H1 (cell line): ENCODE measurements at regions not wholly inside any gene's neighbourhood (a gene's known extent, or its start where the extent isn't known, plus 50 kb on each side); places are given as distances from the start of the nearest gene placed in this dataset.

ENCODE experiments used
- CTCF ChIA-PET: fragments of 300-600 bp; sonication (Branson Sonifier 250); formaldehyde crosslinking; loops from one replicate; lab custom pipeline; 2021; ENCODE audit not compliant: partially characterized antibody; lab: Charles Lee
- POLR2A ChIA-PET: fragments of 300-600 bp; sonication (Branson Sonifier 250); formaldehyde crosslinking; loops from one replicate; lab custom pipeline; 2021; ENCODE audit warnings: inconsistent platforms; ENCODE audit not compliant: partially characterized antibody; lab: Charles Lee
- DNase-seq, 2 experiments: peaks; one replicate each; pipeline versions ENCODE4 v3.0.0 to v3.0.0-alpha.2; 2010 to 2022; ENCODE audit warnings: low spot score in 2 of 2, low read depth in 1 of 2, mixed read lengths in 1 of 2
- FAIRE-seq: peaks from 2 replicates; lab custom pipeline; 2011; peaks lifted over from hg19 to GRCh38; lab: Jason Lieb, UNC
- H2AFZ ChIP-seq: 2 replicates; pipeline ENCODE4 v1.8.1; 2012; ENCODE audit warnings: low read length, inconsistent platforms
- H2AK5ac ChIP-seq: 2 replicates; pipeline ENCODE4 v1.6.1; 2013; ENCODE audit warnings: low read depth, low read length
- H2BK120ac ChIP-seq: replicated peaks from 2 replicates; pipeline ENCODE3; 2013; ENCODE audit warnings: low read depth, low read length, inconsistent platforms
- H2BK12ac ChIP-seq: 2 replicates; pipeline ENCODE4 v1.6.1; 2013; ENCODE audit warnings: low read depth, low read length
- H2BK15ac ChIP-seq: 2 replicates; pipeline ENCODE4 v1.6.1; 2013; ENCODE audit warnings: low read length
- H2BK20ac ChIP-seq: 2 replicates; pipeline ENCODE4 v1.6.1; 2013; ENCODE audit warnings: low read length
- H2BK5ac ChIP-seq: 2 replicates; pipeline ENCODE4 v1.6.1; 2013; ENCODE audit warnings: low read depth, low read length
- H3K14ac ChIP-seq: 2 replicates; pipeline ENCODE4 v1.6.1; 2013; ENCODE audit warnings: inconsistent platforms; ENCODE audit not compliant: insufficient read length
- H3K18ac ChIP-seq: 2 replicates; pipeline ENCODE4 v1.6.1; 2013; ENCODE audit warnings: low read length; ENCODE audit errors: extremely low read depth
- H3K23ac ChIP-seq: 2 replicates; pipeline ENCODE4 v1.6.1; 2013; ENCODE audit warnings: inconsistent platforms; ENCODE audit not compliant: insufficient read length
- H3K23me2 ChIP-seq: 2 replicates; pipeline ENCODE4 v1.6.1; 2013; ENCODE audit warnings: low read depth, low read length
- H3K27ac ChIP-seq: 2 replicates; pipeline ENCODE4 v1.6.1; 2011; ENCODE audit warnings: low read depth, low read length, inconsistent platforms
- H3K27me3 ChIP-seq, 4 experiments: replicated peaks in 1 of 4; 1 replicate in 1 of 4; 2 replicates in 3 of 4; pipeline versions ENCODE4 v1.6.1 to v1.8.1; 2011 to 2013; ENCODE audit warnings: low read length in 3 of 4, mild to moderate bottlenecking in 3 of 4, inconsistent platforms in 2 of 4, mixed read lengths in 2 of 4, moderate library complexity in 1 of 4; ENCODE audit not compliant: control insufficient read depth in 3 of 4, insufficient read depth in 3 of 4; ENCODE audit errors: extremely low read depth in 1 of 4
- H3K36me3 ChIP-seq, 4 experiments: 2 replicates each; pipeline versions ENCODE4 v1.6.1 to v1.8.1; 2011 to 2013; ENCODE audit warnings: mild to moderate bottlenecking in 4 of 4, low read length in 3 of 4, moderate library complexity in 2 of 4, control low read depth in 1 of 4, inconsistent platforms in 1 of 4; ENCODE audit not compliant: insufficient read depth in 4 of 4, control insufficient read depth in 2 of 4
- H3K4ac ChIP-seq: replicated peaks from 2 replicates; pipeline ENCODE3; 2013; ENCODE audit warnings: low read length, low read depth, mixed read lengths, inconsistent platforms; ENCODE audit not compliant: insufficient read length
- H3K4me1 ChIP-seq, 4 experiments: replicated peaks in 1 of 4; 1 replicate in 1 of 4; 2 replicates in 3 of 4; pipeline versions ENCODE4 v1.6.1 to v1.8.1; 2011 to 2013; ENCODE audit warnings: low read length in 3 of 4, inconsistent platforms in 2 of 4, mixed read lengths in 1 of 4; ENCODE audit not compliant: insufficient read depth in 4 of 4, control insufficient read depth in 3 of 4
- H3K4me2 ChIP-seq, 2 experiments: 2 replicates each; pipeline versions ENCODE4 v1.6.1 to v1.8.1; 2011 to 2013; ENCODE audit warnings: low read depth in 2 of 2, low read length in 2 of 2, control low read depth in 1 of 2, inconsistent platforms in 1 of 2, mild to moderate bottlenecking in 1 of 2; ENCODE audit not compliant: insufficient read depth in 1 of 2
- H3K4me3 ChIP-seq, 4 experiments: fragments of 200-600, 300-600 bp in 1 of 4; sonication (generic), shearing (Covaris generic), sonication (Bioruptor Twin) in 1 of 4; 2 replicates each; pipeline versions ENCODE4 v1.5.1 to v1.8.1; 2011 to 2016; ENCODE audit warnings: low read length in 4 of 4, low read depth in 3 of 4, control low read depth in 2 of 4, inconsistent platforms in 2 of 4, mild to moderate bottlenecking in 2 of 4, mixed read lengths in 1 of 4, moderate library complexity in 1 of 4; ENCODE audit not compliant: insufficient read depth in 2 of 4; ENCODE audit errors: extremely low read depth in 1 of 4
- H3K56ac ChIP-seq: replicated peaks from 2 replicates; pipeline ENCODE3; 2013; ENCODE audit warnings: low read depth, mild to moderate bottlenecking, mixed read lengths, low read length, inconsistent platforms; ENCODE audit not compliant: insufficient read length
- H3K79me1 ChIP-seq: 2 replicates; pipeline ENCODE4 v1.6.1; 2013; ENCODE audit warnings: low read depth, low read length, control low read depth
- H3K79me2 ChIP-seq, 2 experiments: 2 replicates each; pipeline versions ENCODE4 v1.6.1 to v1.8.1; 2012 to 2013; ENCODE audit warnings: low read length in 2 of 2, mild to moderate bottlenecking in 2 of 2, inconsistent platforms in 1 of 2; ENCODE audit not compliant: insufficient read depth in 2 of 2, control insufficient read depth in 1 of 2
- H3K9ac ChIP-seq, 4 experiments: replicated peaks in 1 of 4; 1 replicate in 1 of 4; 2 replicates in 3 of 4; pipeline versions ENCODE4 v1.6.1 to v1.8.1; 2011 to 2013; ENCODE audit warnings: low read depth in 3 of 4, low read length in 3 of 4, control low read depth in 2 of 4, mild to moderate bottlenecking in 2 of 4, moderate library complexity in 2 of 4, inconsistent platforms in 1 of 4; ENCODE audit errors: extremely low read depth in 1 of 4
- H3K9me3 ChIP-seq, 2 experiments: 2 replicates each; pipeline versions ENCODE4 v1.6.1 to v1.8.1; 2012 to 2013; ENCODE audit warnings: mild to moderate bottlenecking in 2 of 2, moderate library complexity in 2 of 2, control low read depth in 1 of 2, inconsistent platforms in 1 of 2, low read depth in 1 of 2, low read length in 1 of 2, mixed read lengths in 1 of 2; ENCODE audit not compliant: insufficient read depth in 2 of 2
- H4K20me1 ChIP-seq, 2 experiments: replicated peaks in 1 of 2; 2 replicates each; pipeline versions ENCODE3 to v1.8.1; 2011 to 2013; ENCODE audit warnings: inconsistent platforms in 2 of 2, low read length in 2 of 2, mild to moderate bottlenecking in 1 of 2; ENCODE audit not compliant: insufficient read depth in 2 of 2, control insufficient read depth in 1 of 2
- H4K5ac ChIP-seq: 2 replicates; pipeline ENCODE4 v1.6.1; 2013; ENCODE audit warnings: low read length, low read depth, mixed read lengths, inconsistent platforms; ENCODE audit not compliant: insufficient read length
- H4K8ac ChIP-seq: 2 replicates; pipeline ENCODE4 v1.8.0; 2013; ENCODE audit warnings: mild to moderate bottlenecking, moderate library complexity, low read length, inconsistent platforms; ENCODE audit not compliant: insufficient read depth; ENCODE audit errors: extremely low read depth
- H4K91ac ChIP-seq: replicated peaks from 2 replicates; pipeline ENCODE3; 2013; ENCODE audit warnings: low read length, mixed read lengths, inconsistent platforms; ENCODE audit not compliant: insufficient read length
- CHD2 ChIP-seq: IDR thresholded peaks from 2 replicates; pipeline ENCODE4 v1.6.1; 2012; ENCODE audit warnings: low read length, improper control_type of control experiment
- EGR1 ChIP-seq: IDR thresholded peaks from 2 replicates; pipeline ENCODE4 v1.6.1; 2011; ENCODE audit warnings: low read depth, low read length, borderline replicate concordance
- RNF2 ChIP-seq: fragments of 200-900, 300-1000 bp; sonication (generic); IDR thresholded peaks from 2 replicates; pipeline ENCODE4 v1.7.1; 2016; ENCODE audit warnings: borderline replicate concordance, low read depth, mild to moderate bottlenecking, antibody characterized with exemption, low read length; ENCODE audit not compliant: poor library complexity, severe bottlenecking; ENCODE audit errors: missing control alignments
- SIRT6 ChIP-seq: IDR thresholded peaks from one replicate; pipeline ENCODE4 v1.7.1; 2012; ENCODE audit warnings: low read length, inconsistent platforms
- SP2 ChIP-seq: IDR thresholded peaks from 2 replicates; pipeline ENCODE4 v1.6.1; 2012; ENCODE audit warnings: mild to moderate bottlenecking, low read length, inconsistent platforms
- SP4 ChIP-seq: IDR thresholded peaks from 2 replicates; pipeline ENCODE4 v1.6.1; 2012; ENCODE audit warnings: low read length, inconsistent platforms
- WGBS, 2 experiments: shearing (Covaris generic) in 1 of 2; methylation state at CpG; one replicate each; pipeline versions ENCODE4 v1.1.6 to v1.1.7; 2013 to 2015; ENCODE audit warnings: low lambda C conversion rate in 2 of 2, mixed read lengths in 2 of 2, inconsistent platforms in 1 of 2, low coverage in 1 of 2, missing lambda C conversion rate in 1 of 2; ENCODE audit not compliant: insufficient replicate concordance in 2 of 2, insufficient coverage in 1 of 2, insufficient read length in 1 of 2; ENCODE audit errors: extremely low coverage in 1 of 2, missing lambda C conversion rate in 1 of 2; 5-methylcytosine and 5-hydroxymethylcytosine counted together
- TF ChIP-seq, protein P1 (sequence below): IDR thresholded peaks from 2 replicates; pipeline ENCODE4 v1.6.1; 2012; ENCODE audit warnings: low read length, inconsistent platforms
- TF ChIP-seq, protein P2 (sequence below): IDR thresholded peaks from 2 replicates; pipeline ENCODE4 v1.6.1; 2012; ENCODE audit warnings: inconsistent platforms

DNA sequence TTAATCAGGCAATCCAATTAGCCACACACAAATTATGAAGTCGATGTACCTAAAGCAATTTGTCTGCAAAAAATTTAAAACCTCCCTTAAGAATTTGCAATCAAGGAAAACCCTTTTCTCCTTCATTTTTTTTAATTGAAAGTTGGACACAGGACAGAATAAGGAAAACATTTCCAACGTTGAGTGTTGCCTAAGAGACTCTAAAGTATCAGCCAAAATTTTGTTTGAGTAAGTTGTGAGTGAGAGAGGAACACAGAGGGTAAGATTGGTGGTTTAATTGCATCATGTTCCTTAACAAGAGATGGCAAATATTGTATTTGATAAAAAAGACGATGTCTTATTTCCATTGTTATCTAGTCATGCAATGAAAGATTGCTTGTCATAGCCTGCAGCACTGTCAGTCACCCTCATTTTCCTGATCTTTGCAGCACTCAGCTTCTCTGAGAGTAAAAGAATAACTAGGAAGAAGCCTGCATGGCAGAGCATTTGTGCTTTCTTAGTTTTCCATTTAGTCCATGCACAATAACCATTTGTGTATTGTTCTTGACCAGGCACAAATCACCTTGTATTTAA, 115.5 kb downstream of the ICOS start:
- Histone ChIP-seq H4K5ac (no peak overlapping the region), H3K23ac (no peak overlapping the region), H3K23me2 (no peaks in the 10 kb centered on the region), H4K8ac (no peak overlapping the region), H2BK15ac (no peak overlapping the region), H3K4me1 (no peaks in the 10 kb centered on the region), H3K4me2 (no peak overlapping the region), H4K91ac (no peak overlapping the region), H2BK120ac (no peak overlapping the region), H3K27me3 (no peaks in the 10 kb centered on the region), H2BK20ac (no peak overlapping the region), H4K20me1 (no peaks in the 10 kb centered on the region), H3K18ac (no peak overlapping the region), H2AFZ (no peak overlapping the region), H3K4ac (no peak overlapping the region), H3K79me2 (no peaks in the 10 kb centered on the region), H3K4me3 (no peak overlapping the region), H2BK12ac (no peak overlapping the region), H2BK5ac (no peak overlapping the region), H3K9ac (no peak overlapping the region), H3K14ac (no peak overlapping the region), H3K79me1 (no peaks in the 10 kb centered on the region), H2AK5ac (no peak overlapping the region), H3K9me3 (no peaks in the 10 kb centered on the region), H3K36me3 (no peaks in the 10 kb centered on the region; a peak in 1 of 8 replicates), H3K27ac (no peak overlapping the region), H3K56ac (no peak overlapping the region)
- TF ChIP-seq SIRT6 (no peak), CHD2 (no peak), SP2 (no peak), EGR1 (no peak), SP4 (no peak), RNF2 (no peak)
- TF ChIP-seq, protein P1, sequence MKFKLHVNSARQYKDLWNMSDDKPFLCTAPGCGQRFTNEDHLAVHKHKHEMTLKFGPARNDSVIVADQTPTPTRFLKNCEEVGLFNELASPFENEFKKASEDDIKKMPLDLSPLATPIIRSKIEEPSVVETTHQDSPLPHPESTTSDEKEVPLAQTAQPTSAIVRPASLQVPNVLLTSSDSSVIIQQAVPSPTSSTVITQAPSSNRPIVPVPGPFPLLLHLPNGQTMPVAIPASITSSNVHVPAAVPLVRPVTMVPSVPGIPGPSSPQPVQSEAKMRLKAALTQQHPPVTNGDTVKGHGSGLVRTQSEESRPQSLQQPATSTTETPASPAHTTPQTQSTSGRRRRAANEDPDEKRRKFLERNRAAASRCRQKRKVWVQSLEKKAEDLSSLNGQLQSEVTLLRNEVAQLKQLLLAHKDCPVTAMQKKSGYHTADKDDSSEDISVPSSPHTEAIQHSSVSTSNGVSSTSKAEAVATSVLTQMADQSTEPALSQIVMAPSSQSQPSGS, result no peak
- TF ChIP-seq, protein P2, sequence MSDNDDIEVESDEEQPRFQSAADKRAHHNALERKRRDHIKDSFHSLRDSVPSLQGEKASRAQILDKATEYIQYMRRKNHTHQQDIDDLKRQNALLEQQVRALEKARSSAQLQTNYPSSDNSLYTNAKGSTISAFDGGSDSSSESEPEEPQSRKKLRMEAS, result no peak
- FAIRE-seq (no peak), DNase-seq (no peak)
- POLR2A ChIA-PET, result no interaction called here
- 89% methylated on average over 3 of the region's 3 CpGs; no CpG with 5 or more reads in 1 of the 2 experiments for WGBS, 2 experiments
- CTCF ChIA-PET, result interaction anchor here (0.9 to 2.6 kb wide), 14 partner anchors 11 to 566 kb away, joined by 3 to 25 read pairs (median 4); partner anchors contain the start of gene ICOS
